ENCODE measurements at regions not wholly inside any gene's neighbourhood (a gene's known extent, or its start where the extent isn't known, plus 50 kb on each side); places are given as distances from the start of the nearest gene placed in this dataset.

GRCh38 chr11:129316781-129317180 lies 58.9 kb upstream of the BARX2 start:
- Histone ChIP-seq H3K9me3 (no peaks in the 10 kb centered on the region), H3K4me1 (peaks cover 0 to 30% (median 9%) of the 10 kb centered on the region in 12 donors), H3K36me3 (no peaks in the 10 kb centered on the region), H3K4me3 (no peak overlapping the region), H3K27me3 (no peaks in the 10 kb centered on the region), H3K27ac (no peak overlapping the region)
- intact Hi-C loops (cut with DNase I), result no loop called here
- DNase-seq, result no peak
- no peak for TF ChIP-seq CTCF (IDR thresholded peaks at IDR 0.05)
- TF ChIP-seq POLR2A (IDR thresholded peaks at IDR 0.05), result no peak
- ATAC-seq, result no peak
- 84 to 94% (median 90%) methylated on average over 6 of the region's 6 CpGs for WGBS, 4 donors

GRCh38 chr11:129315781-129316579 lies 59.7 kb upstream of the BARX2 start:
- no peaks in the 10 kb centered on the region for H3K9me3 ChIP-seq
- TF ChIP-seq POLR2A (IDR thresholded peaks at IDR 0.05) (no peak), CTCF (IDR thresholded peaks at IDR 0.05) (no peak)
- peaks cover 0 to 30% (median 9%) of the 10 kb centered on the region in 12 donors for H3K4me1 ChIP-seq
- no peaks in the 10 kb centered on the region for H3K36me3 ChIP-seq
- H3K27me3 ChIP-seq, result no peaks in the 10 kb centered on the region
- intact Hi-C loops (cut with DNase I), result no loop called here
- no peak overlapping the region for H3K4me3 ChIP-seq
- WGBS, 4 donors, result 79 to 90% (median 82%) methylated on average over 12 of the region's 12 CpGs
- no peak overlapping the region for H3K27ac ChIP-seq
- DNase-seq (no peak), ATAC-seq (no peak)

- H3K9me3 ChIP-seq, result no peaks in the 10 kb centered on the region
- ATAC-seq, result no peak
- no peak overlapping the region for H3K27ac ChIP-seq
- H3K4me1 ChIP-seq, result peaks cover 0 to 23% (median 7%) of the 10 kb centered on the region in 12 donors
- DNase-seq, result no peak
- TF ChIP-seq CTCF (IDR thresholded peaks at IDR 0.05) (no peak), POLR2A (IDR thresholded peaks at IDR 0.05) (no peak)
- WGBS, 4 donors, result 63 to 85% (median 79%) methylated on average over 3 of the region's 3 CpGs
- no peaks in the 10 kb centered on the region for H3K27me3 ChIP-seq
- intact Hi-C loops (cut with DNase I), result no loop called here
- H3K4me3 ChIP-seq, result no peak overlapping the region
- no peaks in the 10 kb centered on the region for H3K36me3 ChIP-seq
These were observed 61.3 kb upstream of the BARX2 start for GRCh38 chr11:129314371-129314770.

- intact Hi-C loops (cut with DNase I), result no loop called here
- H3K4me1 ChIP-seq, result peaks cover 0 to 19% (median 6%) of the 10 kb centered on the region in 12 donors
- peak overlapping the region in 9 of 12 donors; percentile 17 to 43 (median 31) for H3K4me3 ChIP-seq
- WGBS, 4 donors, result 46 to 58% (median 51%) methylated on average over 6 of the region's 6 CpGs
- peak overlapping the region in 1 of 12 donors; percentile 3 for H3K27ac ChIP-seq
- H3K27me3 ChIP-seq, result no peaks in the 10 kb centered on the region
- no peaks in the 10 kb centered on the region for H3K9me3 ChIP-seq
- TF ChIP-seq CTCF (IDR thresholded peaks at IDR 0.05) (no peak), POLR2A (IDR thresholded peaks at IDR 0.05) (no peak)
- no peaks in the 10 kb centered on the region for H3K36me3 ChIP-seq
- ATAC-seq, result peak; percentile 28 to 65 (median 36)
- no peak for DNase-seq
These were observed 61.9 kb upstream of the BARX2 start for GRCh38 chr11:129313541-129314297.

Measured in heart left ventricle (tissue), 16 donors.